Loucy (cell line): ENCODE measurements at regions not wholly inside any gene's neighbourhood (a gene's known extent, or its start where the extent isn't known, plus 50 kb on each side); places are given as distances from the start of the nearest gene placed in this dataset.

Experiments
- H2AFZ ChIP-seq: fragments of 200-600 bp; sonication (generic); 2 replicates; pipeline ENCODE4 v1.6.0; 2016; ENCODE audit warnings: antibody characterized with exemption, mild to moderate bottlenecking, low read length, moderate library complexity
- H3F3A ChIP-seq: fragments of 200-600 bp; 2 replicates; pipeline ENCODE4 v1.6.0; 2016; ENCODE audit warnings: antibody characterized with exemption, low read depth, mild to moderate bottlenecking
- H3K27me3 ChIP-seq: fragments of 200-600 bp; sonication (generic); 2 replicates; pipeline ENCODE4 v1.6.1; 2014; ENCODE audit warnings: low read length, mild to moderate bottlenecking; ENCODE audit not compliant: insufficient read depth, poor library complexity, severe bottlenecking
- H3K36me3 ChIP-seq: fragments of 200-600 bp; sonication (generic); 2 replicates; pipeline ENCODE4 v1.6.1; 2016; ENCODE audit warnings: low read length; ENCODE audit not compliant: insufficient read depth
- H3K4me1 ChIP-seq: fragments of 200-600 bp; sonication (generic); 2 replicates; pipeline ENCODE4 v1.5.1; 2014; ENCODE audit warnings: low read length, mild to moderate bottlenecking; ENCODE audit not compliant: insufficient read depth, poor library complexity, severe bottlenecking
- H3K4me2 ChIP-seq: fragments of 200-600 bp; sonication (generic); 2 replicates; pipeline ENCODE4 v1.6.0; 2014; ENCODE audit warnings: antibody characterized with exemption, low read length, low read depth, mild to moderate bottlenecking; ENCODE audit not compliant: poor library complexity, severe bottlenecking
- H3K4me3 ChIP-seq: fragments of 200-600 bp; sonication (generic); 2 replicates; pipeline ENCODE4 v1.5.1; 2014; ENCODE audit warnings: low read length, mild to moderate bottlenecking, mixed read lengths; ENCODE audit not compliant: poor library complexity, severe bottlenecking
- H3K79me2 ChIP-seq: fragments of 200-600 bp; sonication (generic); 2 replicates; pipeline ENCODE4 v1.6.1; 2014; ENCODE audit warnings: low read length; ENCODE audit not compliant: insufficient read depth
- H3K9ac ChIP-seq: fragments of 200-600 bp; sonication (generic); 2 replicates; pipeline ENCODE4 v1.6.0; 2014; ENCODE audit warnings: mild to moderate bottlenecking, low read depth, low read length, moderate library complexity; ENCODE audit not compliant: poor library complexity, severe bottlenecking
- H3K9me2 ChIP-seq: fragments of 200-600 bp; sonication (generic); replicated peaks from 2 replicates; pipeline ENCODE4 v1.6.1; 2016; ENCODE audit warnings: low read depth, low read length, mixed read lengths
- H3K9me3 ChIP-seq: fragments of 200-600 bp; sonication (generic); 2 replicates; pipeline ENCODE4 v1.6.1; 2014; ENCODE audit warnings: mild to moderate bottlenecking, antibody characterized with exemption, low read length, low read depth; ENCODE audit not compliant: insufficient read depth
- H4K20me1 ChIP-seq: fragments of 200-600 bp; sonication (generic); 2 replicates; pipeline ENCODE4 v1.6.0; 2014; ENCODE audit warnings: antibody characterized with exemption, low read length, mild to moderate bottlenecking; ENCODE audit not compliant: insufficient read depth, poor library complexity, severe bottlenecking
- CTCF ChIP-seq: fragments of 200-600 bp; sonication (generic); conservative IDR thresholded peaks from 2 replicates; pipeline ENCODE4 v1.5.1; 2014; ENCODE audit warnings: mild to moderate bottlenecking, antibody characterized with exemption, low read length
- EZH2phosphoT487 ChIP-seq: fragments of 200-600 bp; IDR thresholded peaks from 2 replicates; pipeline ENCODE4 v1.6.1; 2018; ENCODE audit warnings: antibody characterized with exemption, mild to moderate bottlenecking, moderate library complexity, borderline replicate concordance

DNA sequence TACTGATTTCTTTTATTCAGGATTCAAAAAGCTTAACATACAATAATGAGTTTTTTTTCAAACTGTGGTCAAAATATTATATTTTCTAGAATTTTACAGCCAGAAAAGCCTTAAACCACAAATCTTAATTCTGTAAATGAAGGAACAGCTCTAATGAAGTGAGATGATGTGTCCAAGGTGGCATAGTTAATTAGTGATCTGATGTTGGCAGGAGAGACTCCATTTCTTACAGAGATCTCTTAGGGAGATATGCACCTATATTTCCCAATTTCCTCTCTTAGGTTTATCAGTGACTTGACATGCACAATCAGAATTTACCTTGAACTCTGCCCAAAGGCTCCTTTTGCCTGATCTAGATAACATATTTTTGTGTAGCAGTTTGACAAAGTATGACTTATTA, 211.1 kb upstream of the ZNF804B start:
- no peaks in the 10 kb centered on the region for H3F3A ChIP-seq

DNA sequence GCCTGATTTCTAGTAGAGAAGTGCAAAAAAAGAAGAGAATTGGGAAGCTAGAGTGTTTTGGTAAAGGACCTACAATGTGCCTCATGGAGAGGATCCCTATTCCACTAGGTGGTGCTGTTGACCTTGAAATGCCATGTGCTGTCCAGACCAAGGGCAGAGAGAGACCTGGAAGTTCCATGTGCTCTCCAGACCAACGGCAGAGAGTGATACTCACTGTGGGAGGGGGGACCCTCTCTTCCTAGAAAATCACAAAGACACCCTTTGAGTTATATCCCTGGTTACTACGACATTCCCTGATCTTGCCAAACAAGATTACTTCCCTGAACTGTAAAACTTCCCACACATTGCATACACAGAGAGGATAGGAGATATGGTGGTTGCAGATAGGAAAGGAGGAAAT, 212.7 kb upstream of the ZNF804B start:
- TF ChIP-seq CTCF (peak; percentile 84), EZH2phosphoT487 (no peak)
- Histone ChIP-seq H3K4me2 (no peak overlapping the region), H4K20me1 (no peaks in the 10 kb centered on the region), H3K36me3 (no peaks in the 10 kb centered on the region), H3K79me2 (no peaks in the 10 kb centered on the region), H3F3A (no peaks in the 10 kb centered on the region), H2AFZ (peak overlapping the region; percentile 80; the same call in 1 of the 2 replicates), H3K4me3 (no peak overlapping the region), H3K9ac (no peak overlapping the region), H3K4me1 (no peaks in the 10 kb centered on the region), H3K9me3 (no peaks in the 10 kb centered on the region), H3K9me2 (no peaks in the 10 kb centered on the region), H3K27me3 (no peaks in the 10 kb centered on the region)

More for the DNA sequence above, 211.1 kb upstream of the ZNF804B start:
- H3K79me2 ChIP-seq = no peaks in the 10 kb centered on the region
- TF ChIP-seq EZH2phosphoT487 = no peak
- TF ChIP-seq CTCF = no peak
- no peaks in the 10 kb centered on the region for H4K20me1 ChIP-seq
- H3K9me2 ChIP-seq = no peaks in the 10 kb centered on the region
- no peak overlapping the region for H2AFZ ChIP-seq
- no peaks in the 10 kb centered on the region for H3K9me3 ChIP-seq
- H3K4me3 ChIP-seq = no peak overlapping the region
- no peak overlapping the region for H3K9ac ChIP-seq
- H3K27me3 ChIP-seq = no peaks in the 10 kb centered on the region
- H3K4me1 ChIP-seq = no peaks in the 10 kb centered on the region
- no peak overlapping the region for H3K4me2 ChIP-seq
- H3K36me3 ChIP-seq = no peaks in the 10 kb centered on the region

DNA sequence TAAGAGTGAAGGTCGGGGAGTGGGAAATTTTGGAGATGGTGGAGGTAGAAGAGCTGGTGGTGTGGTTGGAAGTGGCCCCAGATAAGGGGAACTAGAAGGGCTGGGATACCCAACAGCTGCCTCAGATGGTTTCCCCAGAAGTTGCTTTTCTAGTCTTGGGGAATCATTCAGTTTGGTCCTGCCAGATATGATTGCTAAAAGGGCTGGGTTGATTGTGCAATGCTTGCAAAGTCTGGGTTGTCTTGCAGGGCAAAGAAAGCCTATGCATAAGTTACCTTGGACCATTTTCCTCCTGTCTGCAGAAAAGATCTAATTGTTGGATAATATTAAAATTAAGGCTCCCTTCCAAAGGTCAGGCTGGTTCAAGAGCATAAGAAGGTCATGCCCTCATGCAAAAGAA, 213.8 kb upstream of the ZNF804B start:
- no peak overlapping the region for H3K4me3 ChIP-seq
- no peak for TF ChIP-seq CTCF
- TF ChIP-seq EZH2phosphoT487 = no peak
- H4K20me1 ChIP-seq = no peaks in the 10 kb centered on the region
- no peaks in the 10 kb centered on the region for H3F3A ChIP-seq
- H3K27me3 ChIP-seq = no peaks in the 10 kb centered on the region
- H2AFZ ChIP-seq = no peak overlapping the region
- H3K9me3 ChIP-seq = no peaks in the 10 kb centered on the region
- no peaks in the 10 kb centered on the region for H3K4me1 ChIP-seq
- H3K79me2 ChIP-seq = no peaks in the 10 kb centered on the region
- no peaks in the 10 kb centered on the region for H3K9me2 ChIP-seq
- H3K36me3 ChIP-seq = no peaks in the 10 kb centered on the region
- H3K9ac ChIP-seq = no peak overlapping the region
- no peak overlapping the region for H3K4me2 ChIP-seq
